GM12873 (cell line): ENCODE measurements at regions not wholly inside any gene's neighbourhood (a gene's known extent, or its start where the extent isn't known, plus 50 kb on each side); places are given as distances from the start of the nearest gene placed in this dataset.

Experiments
- CTCF ChIP-seq: IDR thresholded peaks from 2 replicates; pipeline ENCODE4 v1.5.1; 2012; ENCODE audit warnings: low read depth, mild to moderate bottlenecking, moderate library complexity, low read length, control low read depth; ENCODE audit not compliant: insufficient read depth; ENCODE audit errors: missing control alignments

GRCh38 chr4:15182600-15183220 lies 180.4 kb downstream of the CPEB2 start:
- no peak for TF ChIP-seq CTCF

GRCh38 chr4:15186149-15186548 lies 183.9 kb downstream of the CPEB2 start:
- TF ChIP-seq CTCF, result no peak

GRCh38 chr4:15186806-15187205 lies 184.5 kb downstream of the CPEB2 start:
- no peak for TF ChIP-seq CTCF

GRCh38 chr4:15188605-15189539 lies 186.6 kb downstream of the CPEB2 start:
- no peak for TF ChIP-seq CTCF

- TF ChIP-seq CTCF, result no peak
These were observed 192.2 kb downstream of the CPEB2 start for GRCh38 chr4:15194520-15194919.

- TF ChIP-seq CTCF, result no peak
These were observed 194.7 kb downstream of the CPEB2 start for GRCh38 chr4:15197005-15197404.

- no peak for TF ChIP-seq CTCF
These were observed 195.9 kb downstream of the CPEB2 start for GRCh38 chr4:15198070-15198727.
